Neuronal stem cell (in vitro differentiated cells): ENCODE measurements at regions not wholly inside any gene's neighbourhood (a gene's known extent, or its start where the extent isn't known, plus 50 kb on each side); places are given as distances from the start of the nearest gene placed in this dataset.
"Not testable (repeated sequence)": the region's sequence is repeated elsewhere in the genome, so short reads cannot be mapped to it uniquely, and the experiment has no call there.

Source experiments
- DNase-seq: peaks from one replicate; pipeline ENCODE4 v3.0.0-alpha.2; 2013; ENCODE audit warnings: low spot score
- H2AFZ ChIP-seq: one replicate; pipeline ENCODE4 v1.6.1; 2013; ENCODE audit warnings: mild to moderate bottlenecking, low read length, inconsistent platforms
- H2AK5ac ChIP-seq: 2 replicates; pipeline ENCODE4 v1.6.1; 2013; ENCODE audit warnings: low read depth, mild to moderate bottlenecking, inconsistent platforms, low read length, moderate library complexity, mixed read lengths
- H2BK120ac ChIP-seq: 2 replicates; pipeline ENCODE4 v1.6.1; 2013; ENCODE audit warnings: low read depth, mild to moderate bottlenecking, inconsistent platforms, low read length, moderate library complexity, mixed read lengths
- H2BK12ac ChIP-seq: one replicate; pipeline ENCODE4 v1.6.1; 2013; ENCODE audit warnings: low read length, inconsistent platforms
- H2BK15ac ChIP-seq: 2 replicates; pipeline ENCODE4 v1.6.1; 2013; ENCODE audit warnings: mild to moderate bottlenecking, low read length, inconsistent platforms, mixed read lengths
- H2BK5ac ChIP-seq: one replicate; pipeline ENCODE4 v1.6.1; 2013; ENCODE audit warnings: inconsistent platforms, mild to moderate bottlenecking, low read length, moderate library complexity
- H3K14ac ChIP-seq: one replicate; pipeline ENCODE4 v1.6.1; 2013; ENCODE audit warnings: low read length, inconsistent platforms
- H3K18ac ChIP-seq: 2 replicates; pipeline ENCODE4 v1.6.1; 2013; ENCODE audit warnings: low read length, inconsistent platforms
- H3K23ac ChIP-seq: 2 replicates; pipeline ENCODE4 v1.6.1; 2013; ENCODE audit warnings: low read depth, mild to moderate bottlenecking, mixed read lengths, low read length, inconsistent platforms; ENCODE audit not compliant: poor library complexity
- H3K27ac ChIP-seq: replicated peaks from 3 replicates; pipeline ENCODE4 v1.5.1; 2013; ENCODE audit warnings: low read length, inconsistent platforms
- H3K27me3 ChIP-seq, 3 experiments: 2 replicates each; pipeline ENCODE4 v1.6.1; 2013; ENCODE audit warnings: low read length in 3 of 3, mild to moderate bottlenecking in 2 of 3, inconsistent platforms in 1 of 3, low read depth in 1 of 3, mixed read lengths in 1 of 3, moderate library complexity in 1 of 3; ENCODE audit not compliant: control insufficient read depth in 3 of 3, insufficient read depth in 3 of 3
- H3K36me3 ChIP-seq, 2 donors: replicated peaks in 1 of 2; 2 replicates each; pipeline ENCODE4 v1.6.1; 2013; ENCODE audit warnings: low read length in 2 of 2; ENCODE audit not compliant: control insufficient read depth in 2 of 2, insufficient read depth in 2 of 2
- H3K4ac ChIP-seq: 2 replicates; pipeline ENCODE4 v1.6.1; 2013; ENCODE audit warnings: inconsistent platforms, mild to moderate bottlenecking, low read length, moderate library complexity
- H3K4me1 ChIP-seq, 2 donors: 1 replicate in 1 of 2; 2 replicates in 1 of 2; pipeline ENCODE4 v1.6.1; 2013; ENCODE audit warnings: low read length in 2 of 2, low read depth in 1 of 2; ENCODE audit not compliant: control insufficient read depth in 2 of 2, insufficient read depth in 1 of 2
- H3K4me2 ChIP-seq: one replicate; pipeline ENCODE4 v1.6.1; 2013; ENCODE audit warnings: mild to moderate bottlenecking, low read length, inconsistent platforms; ENCODE audit not compliant: insufficient read depth, poor library complexity, severe bottlenecking
- H3K4me3 ChIP-seq, 2 donors: 2 replicates each; pipeline ENCODE4 v1.5.1; 2013; ENCODE audit warnings: low read length in 2 of 2, mild to moderate bottlenecking in 2 of 2, inconsistent platforms in 1 of 2, moderate library complexity in 1 of 2
- H3K79me1 ChIP-seq: one replicate; pipeline ENCODE4 v1.6.1; 2013; ENCODE audit warnings: low read depth, mild to moderate bottlenecking, inconsistent platforms, low read length, moderate library complexity
- H3K9ac ChIP-seq: one replicate; pipeline ENCODE4 v1.6.1; 2013; ENCODE audit warnings: mild to moderate bottlenecking, low read depth, low read length, inconsistent platforms; ENCODE audit not compliant: poor library complexity
- H3K9me3 ChIP-seq, 2 donors: replicated peaks in 1 of 2; 2 replicates each; pipeline versions ENCODE3 to v1.6.1; 2013; ENCODE audit warnings: low read length in 2 of 2, mild to moderate bottlenecking in 2 of 2, inconsistent platforms in 1 of 2, low read depth in 1 of 2, mixed read lengths in 1 of 2, moderate library complexity in 1 of 2; ENCODE audit not compliant: control insufficient read depth in 2 of 2, insufficient read depth in 1 of 2
- H4K8ac ChIP-seq: one replicate; pipeline ENCODE4 v1.6.1; 2013; ENCODE audit warnings: low read depth, mild to moderate bottlenecking, inconsistent platforms, low read length, moderate library complexity
- H4K91ac ChIP-seq: one replicate; pipeline ENCODE4 v1.6.1; 2013; ENCODE audit warnings: low read length, low read depth, mild to moderate bottlenecking, inconsistent platforms; ENCODE audit not compliant: poor library complexity
- WGBS, 2 donors: extraction: QIAGEN DNeasy Blood & Tissue Kit; methylation state at CpG; one replicate each; pipeline ENCODE4 v1.1.7; 2013; ENCODE audit warnings: missing lambda C conversion rate in 2 of 2, mixed read lengths in 1 of 2; ENCODE audit not compliant: insufficient read length in 2 of 2, insufficient replicate concordance in 1 of 2; ENCODE audit errors: extremely low coverage in 2 of 2; 5-methylcytosine and 5-hydroxymethylcytosine counted together

DNA sequence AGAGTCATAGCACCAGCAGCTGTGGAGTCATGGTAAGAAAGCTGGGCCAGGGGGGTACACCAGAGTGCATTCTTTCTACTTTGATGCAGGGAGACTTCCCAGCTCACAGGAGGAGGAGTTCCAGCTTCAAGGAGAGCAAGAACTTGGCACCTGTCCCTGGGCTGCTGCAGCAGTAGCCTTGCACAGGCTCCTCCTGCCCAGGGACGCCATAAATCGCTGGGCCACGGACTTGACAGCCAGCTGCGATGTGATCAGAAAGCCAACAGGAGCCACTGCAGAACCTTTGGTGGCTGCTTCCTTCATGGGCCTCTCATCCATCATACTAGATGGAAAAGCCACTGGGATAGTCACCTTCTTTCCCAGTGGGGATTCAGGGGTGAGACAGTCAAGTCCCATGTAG is 234.7 kb downstream of the NMUR2 start:
- Histone ChIP-seq H3K14ac (no peak overlapping the region), H2BK5ac (no peak overlapping the region), H3K4ac (no peak overlapping the region), H2BK12ac (no peak overlapping the region), H3K4me2 (no peak overlapping the region), H3K36me3 (no peaks in the 10 kb centered on the region), H2AK5ac (no peak overlapping the region), H3K18ac (no peak overlapping the region), H3K23ac (no peak overlapping the region), H2BK15ac (no peak overlapping the region), H3K79me1 (no peaks in the 10 kb centered on the region), H3K27ac (no peak overlapping the region), H2BK120ac (no peak overlapping the region), H3K27me3 (no peaks in the 10 kb centered on the region), H3K9ac (no peak overlapping the region), H3K4me1 (no peaks in the 10 kb centered on the region), H4K91ac (no peak overlapping the region), H4K8ac (no peak overlapping the region), H3K9me3 (no peaks in the 10 kb centered on the region), H2AFZ (no peak overlapping the region), H3K4me3 (no peak overlapping the region)
- WGBS, 2 donors = no CpG with 5 or more reads among the region's 4 CpGs
- no peak for DNase-seq

DNA sequence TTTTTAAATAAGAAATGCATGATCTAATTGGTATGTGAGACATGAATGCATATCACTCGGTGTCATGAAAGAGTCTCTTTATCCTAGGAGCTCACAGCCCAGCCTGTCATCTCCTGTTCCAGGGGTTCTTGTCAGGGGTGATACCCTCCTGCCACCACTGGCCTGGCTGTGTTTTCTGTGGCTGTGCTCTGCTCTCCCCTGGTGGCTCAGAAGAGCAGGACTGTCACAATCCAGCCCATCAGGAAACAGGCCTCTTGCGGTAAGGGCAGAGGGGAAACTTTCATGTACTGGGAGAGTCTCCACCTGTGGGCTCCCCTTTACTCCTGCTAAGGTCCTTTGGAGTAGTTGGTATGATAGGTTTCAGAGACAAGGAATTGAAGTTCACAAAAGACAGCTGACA is 240.2 kb upstream of the GLRA1 start:
- WGBS, 2 donors = no CpG with 5 or more reads among the region's 2 CpGs
- H2BK5ac ChIP-seq = no peak overlapping the region
- no peak overlapping the region for H3K18ac ChIP-seq
- no peaks in the 10 kb centered on the region for H3K36me3 ChIP-seq
- no peaks in the 10 kb centered on the region for H3K27me3 ChIP-seq
- H2BK15ac ChIP-seq = no peak overlapping the region
- no peak overlapping the region for H3K23ac ChIP-seq
- H2BK12ac ChIP-seq = no peak overlapping the region
- H3K9ac ChIP-seq = no peak overlapping the region
- H3K27ac ChIP-seq = no peak overlapping the region
- H2AK5ac ChIP-seq = no peak overlapping the region
- no peak overlapping the region for H3K14ac ChIP-seq
- no peak overlapping the region for H2AFZ ChIP-seq
- no peak overlapping the region for H3K4me2 ChIP-seq
- H2BK120ac ChIP-seq = no peak overlapping the region
- H4K8ac ChIP-seq = no peak overlapping the region
- no peaks in the 10 kb centered on the region for H3K9me3 ChIP-seq
- no peaks in the 10 kb centered on the region for H3K79me1 ChIP-seq
- no peak for DNase-seq
- H3K4ac ChIP-seq = no peak overlapping the region
- no peak overlapping the region for H4K91ac ChIP-seq
- no peak overlapping the region for H3K4me3 ChIP-seq
- no peaks in the 10 kb centered on the region for H3K4me1 ChIP-seq

DNA sequence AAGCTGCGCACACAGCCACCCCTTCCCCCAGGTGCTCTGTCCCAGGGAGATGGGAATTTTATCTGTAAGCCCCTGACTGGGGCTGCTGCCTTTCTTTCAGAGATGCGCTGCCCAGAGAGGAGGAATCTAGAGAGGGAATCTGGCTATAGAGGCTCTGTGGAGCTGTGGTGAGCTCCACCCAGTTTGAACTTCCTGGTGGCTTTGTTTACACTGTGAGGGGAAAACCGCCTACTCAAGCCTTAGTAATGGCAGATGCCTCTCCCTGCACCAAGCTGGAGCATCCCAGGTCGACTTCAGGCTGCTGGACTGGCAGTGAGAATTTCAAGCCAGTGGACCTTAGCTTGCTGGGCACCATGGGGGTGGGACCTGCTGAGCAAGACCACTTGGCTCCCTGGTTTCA is 235.2 kb upstream of the GLRA1 start:
- not testable (repeated sequence) for H3K4ac ChIP-seq, H4K8ac ChIP-seq
- no CpG with 5 or more reads among the region's 4 CpGs for WGBS, 2 donors

DNA sequence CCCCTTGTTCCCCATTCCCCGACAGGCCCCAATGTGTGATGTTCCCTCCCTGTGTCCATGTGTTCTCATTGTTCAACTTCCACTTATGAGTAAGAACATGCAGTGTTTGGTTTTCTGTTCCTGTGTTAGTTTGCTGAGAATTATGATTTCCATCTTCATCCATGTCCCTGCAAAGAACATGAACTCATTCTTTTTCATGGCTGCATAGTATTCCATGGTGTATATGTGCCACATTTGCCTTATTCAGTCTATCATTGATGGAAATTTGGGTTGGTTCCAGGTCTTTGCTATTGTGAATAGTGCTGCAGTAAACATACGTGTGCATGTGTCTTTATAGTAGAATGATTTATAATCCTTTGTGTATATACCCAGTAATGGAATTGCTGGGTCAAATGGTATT is 229.8 kb upstream of the GLRA1 start:
- H2AK5ac ChIP-seq, H3K4me2 ChIP-seq, H3K14ac ChIP-seq, H3K23ac ChIP-seq, H3K9ac ChIP-seq, H3K36me3 ChIP-seq, H2BK12ac ChIP-seq, H4K8ac ChIP-seq, H3K79me1 ChIP-seq, H3K27ac ChIP-seq, H2BK5ac ChIP-seq, H2BK120ac ChIP-seq, H3K18ac ChIP-seq, DNase-seq, H3K27me3 ChIP-seq, H2BK15ac ChIP-seq, H2AFZ ChIP-seq, H3K4me3 ChIP-seq, H3K4me1 ChIP-seq, H3K4ac ChIP-seq, H3K9me3 ChIP-seq, H4K91ac ChIP-seq: not testable (repeated sequence)
- no CpG with 5 or more reads among the region's 2 CpGs for WGBS, 2 donors

More for the DNA sequence above, 235.2 kb upstream of the GLRA1 start:
- H3K14ac ChIP-seq, H3K27me3 ChIP-seq, H3K27ac ChIP-seq, H3K23ac ChIP-seq, H3K36me3 ChIP-seq, DNase-seq, H3K79me1 ChIP-seq, H2BK12ac ChIP-seq, H3K4me2 ChIP-seq, H2BK120ac ChIP-seq, H2BK5ac ChIP-seq, H2AK5ac ChIP-seq, H2BK15ac ChIP-seq, H3K9ac ChIP-seq, H3K18ac ChIP-seq, H3K4me1 ChIP-seq, H2AFZ ChIP-seq, H4K91ac ChIP-seq, H3K4me3 ChIP-seq, H3K9me3 ChIP-seq: not testable (repeated sequence)
